Panc1 (cell line): ENCODE measurements at regions not wholly inside any gene's neighbourhood (a gene's known extent, or its start where the extent isn't known, plus 50 kb on each side); places are given as distances from the start of the nearest gene placed in this dataset.

Source experiments
- ATAC-seq: fragments of 200-7000 bp; cut with Tn5 transposase; 2 replicates; pipeline ENCODE4 v1.9.1; 2020; ENCODE audit warnings: mild to moderate bottlenecking, moderate library complexity
- BruUV-seq: library from RNA; stranded (reverse); fragments of 400-500 nt; replicated peaks from 2 replicates; lab custom pipeline; 2021; lab: Mats Ljungman, UMichigan
- CTCF ChIA-PET: fragments of 300-600 bp; sonication (Branson Sonifier 250); formaldehyde crosslinking; loops from one replicate; lab custom pipeline; 2022; ENCODE audit warnings: antibody characterized with exemption; lab: Charles Lee
- POLR2A ChIA-PET: fragments of 300-600 bp; sonication (Branson Sonifier 250); formaldehyde crosslinking; loops from one replicate; lab custom pipeline; 2022; ENCODE audit warnings: antibody characterized with exemption; lab: Charles Lee
- DNase-seq: peaks from one replicate; pipeline ENCODE4 v3.0.0-alpha.2; 2010; ENCODE audit warnings: low read depth, low spot score
- H3K27ac ChIP-seq: 2 replicates; pipeline ENCODE4 v1.5.1; 2011; ENCODE audit warnings: mild to moderate bottlenecking, low read length, inconsistent platforms
- H3K27me3 ChIP-seq: fragments of 200-500 bp; sonication (Bioruptor generic); 2 replicates; pipeline ENCODE4 v1.6.0; 2014; ENCODE audit warnings: low read length, inconsistent platforms; ENCODE audit not compliant: control insufficient read depth, insufficient read depth
- H3K36me3 ChIP-seq: fragments of 200-500 bp; sonication (Bioruptor generic); 2 replicates; pipeline ENCODE4 v1.5.1; 2014; ENCODE audit warnings: inconsistent platforms, mild to moderate bottlenecking, low read length, moderate library complexity; ENCODE audit not compliant: control insufficient read depth, insufficient read depth
- H3K4me1 ChIP-seq: 2 replicates; pipeline ENCODE4 v1.5.1; 2011; ENCODE audit warnings: inconsistent platforms, mild to moderate bottlenecking, low read length, moderate library complexity; ENCODE audit not compliant: control insufficient read depth, insufficient read depth
- H3K4me3 ChIP-seq, 2 experiments: 2 replicates each; pipeline ENCODE4 v1.5.1; 2011 to 2012; ENCODE audit warnings: low read depth in 2 of 2, low read length in 2 of 2, mild to moderate bottlenecking in 2 of 2, inconsistent platforms in 1 of 2, moderate library complexity in 1 of 2
- H3K9me3 ChIP-seq: fragments of 200-500 bp; sonication (Bioruptor generic); 2 replicates; pipeline ENCODE4 v1.5.1; 2014; ENCODE audit warnings: low read depth, mild to moderate bottlenecking, inconsistent platforms, low read length, moderate library complexity; ENCODE audit not compliant: control insufficient read depth, insufficient read depth
- CTCF ChIP-seq: fragments of 450-650 bp; IDR thresholded peaks from 2 replicates; pipeline ENCODE4 v1.5.1; 2017; ENCODE audit warnings: mild to moderate bottlenecking
- POLR2AphosphoS5 ChIP-seq: IDR thresholded peaks from 2 replicates; pipeline ENCODE4 v1.6.1; 2012; ENCODE audit warnings: mild to moderate bottlenecking, low read depth, low read length, moderate library complexity
- SIN3A ChIP-seq: IDR thresholded peaks from 2 replicates; pipeline ENCODE4 v1.6.1; 2012; ENCODE audit warnings: low read depth, mild to moderate bottlenecking, low read length, moderate library complexity, borderline replicate concordance; ENCODE audit not compliant: insufficient read depth
- TCF7L2 ChIP-seq: IDR thresholded peaks from 2 replicates; pipeline ENCODE4 v1.6.1; 2011; ENCODE audit warnings: mild to moderate bottlenecking, low read depth, low read length, inconsistent platforms
- in situ Hi-C: cut with HindIII; loops from 2 replicates; pipeline ENCODE4 v1.10.0; 2016; ENCODE audit warnings: low sequenced_read_pairs, low pct_unique_long_range_greater_than_20kb
- intact Hi-C: fragments of 100-400 bp; cut with micrococcal nuclease; formaldehyde crosslinking; loops from one replicate; pipeline ENCODE4 v1.10.0; 2022; ENCODE audit not compliant: unreplicated experiment
- TF ChIP-seq, protein P1 (sequence below), 2 experiments: IDR thresholded peaks; 2 replicates each; pipeline ENCODE4 v1.6.1; 2011 to 2012; ENCODE audit warnings: low read depth in 2 of 2, control low read depth in 1 of 2, low read length in 1 of 2, mild to moderate bottlenecking in 1 of 2, moderate library complexity in 1 of 2; ENCODE audit not compliant: insufficient read depth in 1 of 2

- CTCF ChIA-PET, result no interaction called here
- intact Hi-C loops, result no loop called here
These were observed 444.8 kb upstream of the RGS6 start for GRCh38 chr14:71487449-71487848.

GRCh38 chr14:71487941-71488340, 444.3 kb upstream of the RGS6 start:
- no TSS peak for BruUV-seq
- intact Hi-C loops, result no loop called here

More at GRCh38 chr14:71487449-71487848, 444.8 kb upstream of the RGS6 start:
- Histone ChIP-seq H3K27ac (no peak overlapping the region), H3K36me3 (no peaks in the 10 kb centered on the region), H3K9me3 (no peaks in the 10 kb centered on the region), H3K4me3 (no peak overlapping the region), H3K27me3 (no peaks in the 10 kb centered on the region), H3K4me1 (no peaks in the 10 kb centered on the region)
- ATAC-seq (no peak), DNase-seq (no peak)
- in situ Hi-C loops, result no loop called here
- no TSS peak for BruUV-seq
- no peak for TF ChIP-seq POLR2AphosphoS5
- TF ChIP-seq SIN3A, result no peak
- POLR2A ChIA-PET, result no interaction called here

More at GRCh38 chr14:71487941-71488340, 444.3 kb upstream of the RGS6 start:
- no peaks in the 10 kb centered on the region for H3K27me3 ChIP-seq
- no peak overlapping the region for H3K4me3 ChIP-seq
- in situ Hi-C loops, result no loop called here
- no peak for TF ChIP-seq SIN3A
- TF ChIP-seq CTCF, result no peak
- TF ChIP-seq POLR2AphosphoS5, result no peak
- TF ChIP-seq, protein P1, sequence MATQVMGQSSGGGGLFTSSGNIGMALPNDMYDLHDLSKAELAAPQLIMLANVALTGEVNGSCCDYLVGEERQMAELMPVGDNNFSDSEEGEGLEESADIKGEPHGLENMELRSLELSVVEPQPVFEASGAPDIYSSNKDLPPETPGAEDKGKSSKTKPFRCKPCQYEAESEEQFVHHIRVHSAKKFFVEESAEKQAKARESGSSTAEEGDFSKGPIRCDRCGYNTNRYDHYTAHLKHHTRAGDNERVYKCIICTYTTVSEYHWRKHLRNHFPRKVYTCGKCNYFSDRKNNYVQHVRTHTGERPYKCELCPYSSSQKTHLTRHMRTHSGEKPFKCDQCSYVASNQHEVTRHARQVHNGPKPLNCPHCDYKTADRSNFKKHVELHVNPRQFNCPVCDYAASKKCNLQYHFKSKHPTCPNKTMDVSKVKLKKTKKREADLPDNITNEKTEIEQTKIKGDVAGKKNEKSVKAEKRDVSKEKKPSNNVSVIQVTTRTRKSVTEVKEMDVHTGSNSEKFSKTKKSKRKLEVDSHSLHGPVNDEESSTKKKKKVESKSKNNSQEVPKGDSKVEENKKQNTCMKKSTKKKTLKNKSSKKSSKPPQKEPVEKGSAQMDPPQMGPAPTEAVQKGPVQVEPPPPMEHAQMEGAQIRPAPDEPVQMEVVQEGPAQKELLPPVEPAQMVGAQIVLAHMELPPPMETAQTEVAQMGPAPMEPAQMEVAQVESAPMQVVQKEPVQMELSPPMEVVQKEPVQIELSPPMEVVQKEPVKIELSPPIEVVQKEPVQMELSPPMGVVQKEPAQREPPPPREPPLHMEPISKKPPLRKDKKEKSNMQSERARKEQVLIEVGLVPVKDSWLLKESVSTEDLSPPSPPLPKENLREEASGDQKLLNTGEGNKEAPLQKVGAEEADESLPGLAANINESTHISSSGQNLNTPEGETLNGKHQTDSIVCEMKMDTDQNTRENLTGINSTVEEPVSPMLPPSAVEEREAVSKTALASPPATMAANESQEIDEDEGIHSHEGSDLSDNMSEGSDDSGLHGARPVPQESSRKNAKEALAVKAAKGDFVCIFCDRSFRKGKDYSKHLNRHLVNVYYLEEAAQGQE (IDR thresholded peaks at IDR 0.05; ENCODE audit: insufficient read depth in 1 of 2, low read depth in 2 of 2, low read length in 1 of 2), result no peak
- TF ChIP-seq TCF7L2, result no peak
- H3K9me3 ChIP-seq, result no peaks in the 10 kb centered on the region
- no peak overlapping the region for H3K27ac ChIP-seq
- no peaks in the 10 kb centered on the region for H3K36me3 ChIP-seq
- POLR2A ChIA-PET, result no interaction called here
- CTCF ChIA-PET, result no interaction called here
- no peaks in the 10 kb centered on the region for H3K4me1 ChIP-seq
- ATAC-seq (no peak), DNase-seq (no peak)
